ENCODE measurements at regions not wholly inside any gene's neighbourhood (a gene's known extent, or its start where the extent isn't known, plus 50 kb on each side); places are given as distances from the start of the nearest gene placed in this dataset.

DNA sequence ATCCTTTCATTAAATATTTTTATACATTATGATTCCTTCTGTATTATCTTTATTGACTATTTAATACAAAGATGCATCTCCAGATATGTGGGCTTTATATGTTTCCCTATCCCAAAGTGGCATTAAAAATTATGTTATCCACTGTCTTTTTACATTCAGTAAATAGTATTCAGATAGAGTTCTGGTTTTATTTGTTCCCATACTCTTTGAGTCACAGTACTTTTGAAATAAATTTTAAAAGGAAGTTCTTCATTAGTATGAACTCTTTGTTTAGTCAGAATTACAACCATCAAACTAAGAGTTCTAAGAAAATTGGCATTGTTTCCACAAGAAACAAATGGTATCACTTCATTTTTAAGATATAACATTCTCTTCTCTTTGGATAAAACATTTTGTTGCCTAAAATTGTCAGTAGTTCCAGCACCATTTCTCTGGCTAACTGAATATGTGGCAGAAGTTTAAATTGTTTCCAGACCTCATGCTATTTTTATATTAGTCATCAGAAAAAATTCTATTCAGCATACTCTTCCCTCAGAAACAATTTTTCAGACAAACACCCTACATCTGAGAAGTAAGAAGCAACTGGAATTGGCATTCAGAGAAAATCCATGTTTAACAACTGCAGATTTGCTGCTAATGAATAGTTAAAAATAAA is 88.5 kb upstream of the COL5A2 start:
- TF ChIP-seq, protein P1, sequence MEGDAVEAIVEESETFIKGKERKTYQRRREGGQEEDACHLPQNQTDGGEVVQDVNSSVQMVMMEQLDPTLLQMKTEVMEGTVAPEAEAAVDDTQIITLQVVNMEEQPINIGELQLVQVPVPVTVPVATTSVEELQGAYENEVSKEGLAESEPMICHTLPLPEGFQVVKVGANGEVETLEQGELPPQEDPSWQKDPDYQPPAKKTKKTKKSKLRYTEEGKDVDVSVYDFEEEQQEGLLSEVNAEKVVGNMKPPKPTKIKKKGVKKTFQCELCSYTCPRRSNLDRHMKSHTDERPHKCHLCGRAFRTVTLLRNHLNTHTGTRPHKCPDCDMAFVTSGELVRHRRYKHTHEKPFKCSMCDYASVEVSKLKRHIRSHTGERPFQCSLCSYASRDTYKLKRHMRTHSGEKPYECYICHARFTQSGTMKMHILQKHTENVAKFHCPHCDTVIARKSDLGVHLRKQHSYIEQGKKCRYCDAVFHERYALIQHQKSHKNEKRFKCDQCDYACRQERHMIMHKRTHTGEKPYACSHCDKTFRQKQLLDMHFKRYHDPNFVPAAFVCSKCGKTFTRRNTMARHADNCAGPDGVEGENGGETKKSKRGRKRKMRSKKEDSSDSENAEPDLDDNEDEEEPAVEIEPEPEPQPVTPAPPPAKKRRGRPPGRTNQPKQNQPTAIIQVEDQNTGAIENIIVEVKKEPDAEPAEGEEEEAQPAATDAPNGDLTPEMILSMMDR (IDR thresholded peaks at IDR 0.05) = no peak
- no peak for TF ChIP-seq EZH2phosphoT487 (IDR thresholded peaks at IDR 0.05)
